GM18502 (cell line): ENCODE measurements at regions not wholly inside any gene's neighbourhood (a gene's known extent, or its start where the extent isn't known, plus 50 kb on each side); places are given as distances from the start of the nearest gene placed in this dataset.
"Not testable (repeated sequence)": the region's sequence is repeated elsewhere in the genome, so short reads cannot be mapped to it uniquely, and the experiment has no call there.

Source experiments
- ATAC-seq: cut with Tn5 transposase; IDR thresholded peaks from one replicate; pipeline ENCODE4 v1.9.1; 2021; ENCODE audit warnings: mild to moderate bottlenecking; ENCODE audit not compliant: unreplicated experiment, poor library complexity

GRCh38 chr12:46711756-46712155, 114.0 kb downstream of the SLC38A4 start:
- no peak for ATAC-seq

- ATAC-seq: no peak
Measured at GRCh38 chr12:46710125-46710743, 115.6 kb downstream of the SLC38A4 start.

- no peak for ATAC-seq
Measured at GRCh38 chr12:46702581-46703344, 123.0 kb downstream of the SLC38A4 start.

- no peak for ATAC-seq
Measured at GRCh38 chr12:46701356-46701755, 124.4 kb downstream of the SLC38A4 start.

GRCh38 chr12:46699986-46700385, 125.8 kb downstream of the SLC38A4 start:
- ATAC-seq: no peak

- no peak for ATAC-seq
Measured at GRCh38 chr12:46698003-46698402, 127.8 kb downstream of the SLC38A4 start.

DNA sequence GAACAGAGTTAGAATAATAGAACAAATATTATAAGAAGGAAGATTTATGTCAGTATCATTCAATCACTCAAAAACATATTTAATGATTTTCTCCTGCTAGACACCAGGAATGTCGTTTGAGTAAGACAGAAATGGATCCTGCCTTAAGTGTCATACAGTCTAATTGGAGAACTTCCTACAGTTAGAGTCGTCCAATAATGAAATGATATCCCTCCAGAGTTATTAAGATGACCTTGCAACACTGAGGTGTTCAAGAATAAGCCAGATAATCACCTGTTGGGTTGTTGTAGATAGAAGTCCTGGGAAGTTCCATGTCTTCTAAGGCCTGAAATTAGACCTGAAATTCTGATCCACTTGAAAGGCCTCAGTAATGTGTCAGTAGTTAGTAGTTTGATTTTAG, 132.3 kb downstream of the SLC38A4 start:
- no peak for ATAC-seq

DNA sequence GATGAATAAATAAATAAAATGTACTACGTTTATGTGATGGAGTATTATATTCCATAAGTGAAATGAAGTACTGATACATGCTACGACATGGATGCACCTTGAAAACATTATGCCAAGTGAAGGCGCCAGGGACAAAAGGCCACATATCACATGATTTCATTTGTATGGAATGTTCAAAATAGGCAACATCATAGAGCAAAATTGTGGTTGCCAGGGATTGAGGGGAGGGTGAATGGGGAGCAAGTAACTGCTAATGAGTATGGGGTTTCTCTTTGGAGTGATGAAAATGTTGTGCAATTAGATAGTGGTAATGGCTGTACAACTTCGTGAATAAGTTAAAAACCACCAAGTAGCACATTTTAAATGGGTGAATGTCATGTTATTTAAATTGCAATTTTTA, 132.8 kb downstream of the SLC38A4 start:
- ATAC-seq: no peak

DNA sequence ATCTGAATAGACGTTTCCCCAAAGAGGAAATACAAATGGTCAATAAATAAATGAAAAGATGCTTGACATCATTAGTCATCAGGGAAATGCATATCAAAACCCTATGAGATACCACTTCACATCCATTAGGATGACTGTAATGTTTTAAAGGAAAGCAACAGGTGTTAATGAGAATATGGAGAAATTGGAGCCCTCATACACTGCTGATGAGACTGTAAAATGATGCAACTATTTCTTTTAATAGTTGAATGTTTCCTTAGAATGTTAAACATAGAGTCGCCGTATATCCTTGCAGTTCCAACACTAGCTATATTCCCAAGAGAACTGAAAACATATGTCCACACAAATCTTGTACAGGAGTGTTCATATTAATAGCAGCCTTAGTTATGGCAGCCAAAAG, 133.2 kb downstream of the SLC38A4 start:
- no peak for ATAC-seq

DNA sequence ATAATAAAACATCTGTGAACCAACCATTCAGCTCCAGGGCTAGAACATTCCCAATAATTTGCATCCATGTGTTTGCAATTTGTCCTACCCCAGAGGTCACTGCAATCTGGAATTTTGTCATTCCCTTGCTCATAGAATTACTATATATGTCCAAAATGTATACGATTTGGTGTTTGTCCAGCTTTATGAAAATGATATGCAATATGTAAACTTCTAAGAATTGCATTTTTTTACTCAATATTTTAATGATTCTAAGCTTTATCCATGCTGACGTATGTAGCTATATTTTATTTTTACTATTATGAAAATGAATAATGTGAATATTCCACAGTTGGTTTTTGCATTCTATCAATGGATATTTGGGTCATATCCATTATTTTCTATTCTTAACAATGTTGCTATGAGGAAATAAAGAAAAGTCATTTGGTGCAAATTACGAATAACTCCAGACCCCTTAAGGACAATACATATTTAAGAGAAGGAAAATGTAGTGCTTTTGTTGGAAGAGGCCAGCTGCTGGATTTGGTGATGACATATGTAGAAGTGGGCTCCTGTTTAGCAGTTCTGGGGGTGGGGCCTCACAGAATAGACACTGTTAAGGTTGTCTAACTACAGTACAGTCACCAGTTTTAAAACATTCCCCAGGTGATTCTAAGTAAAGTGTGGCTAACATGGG, 139.4 kb downstream of the SLC38A4 start:
- no peak for ATAC-seq

DNA sequence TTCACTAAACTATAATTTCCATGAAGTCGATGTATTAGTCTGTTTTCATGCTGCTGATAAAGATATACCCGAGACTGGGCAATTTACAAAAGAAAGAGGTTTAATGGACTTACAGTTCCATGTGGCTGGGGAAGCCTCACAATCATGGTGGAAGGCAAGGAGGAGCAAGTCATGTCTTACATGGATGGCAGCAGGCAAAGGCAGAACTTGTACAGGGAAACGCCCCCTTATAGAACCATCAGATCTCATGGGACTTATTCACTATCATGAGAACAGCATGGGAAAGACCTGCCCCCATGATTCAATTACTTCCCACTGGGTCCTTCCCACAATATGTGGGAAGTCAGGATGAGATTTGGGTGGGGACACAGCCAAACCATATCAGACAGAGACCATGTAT, 141.6 kb downstream of the SLC38A4 start:
- not testable (repeated sequence) for ATAC-seq

DNA sequence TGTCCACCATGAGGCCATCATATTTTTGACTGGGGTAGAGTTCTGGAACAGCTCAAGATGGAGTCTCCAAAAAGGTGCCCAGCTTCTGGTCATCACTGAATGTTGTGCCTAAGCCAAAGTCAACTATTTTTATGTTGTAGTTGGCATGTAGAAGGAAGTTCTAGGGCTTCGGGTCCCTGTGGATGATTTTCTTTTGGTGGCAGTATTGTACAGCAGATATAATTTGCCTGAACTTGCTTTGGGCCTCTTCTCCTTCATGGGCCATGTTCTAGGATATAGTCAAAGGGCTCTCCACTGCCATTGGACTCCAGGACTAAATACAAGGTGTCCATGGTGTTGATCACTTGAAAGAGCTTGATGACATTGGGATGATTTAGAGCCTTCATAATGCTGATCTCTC, 143.6 kb downstream of the SLC38A4 start:
- ATAC-seq: no peak

- no peak for ATAC-seq
Measured at GRCh38 chr12:46680506-46680905, 145.3 kb downstream of the SLC38A4 start.

DNA sequence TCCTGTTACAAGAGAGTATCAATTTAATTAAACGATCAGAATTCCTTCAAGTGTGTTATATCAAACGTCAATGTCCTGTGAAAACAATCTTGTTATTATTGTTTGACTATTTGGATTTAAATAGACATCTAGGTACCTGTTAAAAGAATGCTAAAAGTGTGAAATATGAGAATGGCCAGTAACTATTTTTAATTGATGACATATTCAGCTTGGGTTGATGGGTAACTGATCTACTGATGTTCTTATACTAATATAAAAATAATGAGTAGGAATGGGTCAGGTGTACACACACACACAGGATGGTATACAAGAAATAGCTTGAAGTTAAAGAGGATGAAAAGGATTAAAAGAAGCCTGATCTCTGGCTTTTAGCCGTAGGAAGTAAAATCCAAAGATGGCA, 146.0 kb downstream of the SLC38A4 start:
- ATAC-seq: no peak

- ATAC-seq: no peak
Measured at GRCh38 chr12:46678426-46678825, 147.4 kb downstream of the SLC38A4 start.

GRCh38 chr12:46677749-46678148, 148.0 kb downstream of the SLC38A4 start:
- ATAC-seq: no peak

- ATAC-seq: no peak
Measured at GRCh38 chr12:46676797-46677520, 148.8 kb downstream of the SLC38A4 start.

GRCh38 chr12:46676396-46676795, 149.4 kb downstream of the SLC38A4 start:
- no peak for ATAC-seq

- ATAC-seq: no peak
Measured at GRCh38 chr12:46675736-46676135, 150.1 kb downstream of the SLC38A4 start.

GRCh38 chr12:46674800-46675199, 151.0 kb downstream of the SLC38A4 start:
- ATAC-seq: no peak

GRCh38 chr12:46674129-46674528, 151.7 kb downstream of the SLC38A4 start:
- ATAC-seq: no peak
